ENCODE measurements at regions not wholly inside any gene's neighbourhood (a gene's known extent, or its start where the extent isn't known, plus 50 kb on each side); places are given as distances from the start of the nearest gene placed in this dataset.

DNA sequence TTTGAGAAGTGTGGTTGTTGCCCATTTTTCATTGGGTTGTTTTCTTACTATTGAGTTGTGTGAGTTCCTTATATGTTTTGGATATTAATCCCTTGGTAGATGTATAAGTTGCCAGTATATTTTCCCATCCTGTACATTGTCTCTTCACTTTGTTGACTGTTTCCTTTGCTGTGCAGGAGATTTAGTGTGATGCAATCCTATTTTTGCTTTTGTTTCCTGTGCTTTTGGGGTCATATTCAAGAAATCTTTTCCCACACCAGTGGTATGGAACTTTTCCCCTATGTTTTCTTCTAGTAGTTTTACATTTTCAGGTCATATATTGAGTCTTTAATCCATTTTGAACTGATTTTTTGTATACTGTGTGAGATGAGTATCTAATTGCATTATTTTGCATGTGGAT lies 92.8 kb downstream of the PTHLH start:
- no peak overlapping the region for H2AFZ ChIP-seq (ENCODE audit: low read depth, low read length)
- no peaks in the 10 kb centered on the region for H3K27me3 ChIP-seq (ENCODE audit: low read depth, low read length)
- H3K27ac ChIP-seq (ENCODE audit: low read length): no peak overlapping the region
- H4K20me1 ChIP-seq (ENCODE audit: insufficient read depth, low read length): no peaks in the 10 kb centered on the region
- no peaks in the 10 kb centered on the region for H3K79me2 ChIP-seq (ENCODE audit: low read length)
- H3K4me1 ChIP-seq (ENCODE audit: low read length): no peaks in the 10 kb centered on the region
- no peak overlapping the region for H3K4me3 ChIP-seq (ENCODE audit: low read length)
- no peak overlapping the region for H3K9ac ChIP-seq (ENCODE audit: low read length)
- H3K36me3 ChIP-seq (replicated peaks; ENCODE audit: low read depth, low read length): no peaks in the 10 kb centered on the region
- H3K9me3 ChIP-seq (ENCODE audit: insufficient read depth, low read length): 0 out of 2 replicates have a peak, but pooled peaks cover 4% of the 10 kb centered on the region
- no peak for TF ChIP-seq EZH2phosphoT487 (IDR thresholded peaks at IDR 0.05; ENCODE audit: low read depth)
- TF ChIP-seq, protein P1, sequence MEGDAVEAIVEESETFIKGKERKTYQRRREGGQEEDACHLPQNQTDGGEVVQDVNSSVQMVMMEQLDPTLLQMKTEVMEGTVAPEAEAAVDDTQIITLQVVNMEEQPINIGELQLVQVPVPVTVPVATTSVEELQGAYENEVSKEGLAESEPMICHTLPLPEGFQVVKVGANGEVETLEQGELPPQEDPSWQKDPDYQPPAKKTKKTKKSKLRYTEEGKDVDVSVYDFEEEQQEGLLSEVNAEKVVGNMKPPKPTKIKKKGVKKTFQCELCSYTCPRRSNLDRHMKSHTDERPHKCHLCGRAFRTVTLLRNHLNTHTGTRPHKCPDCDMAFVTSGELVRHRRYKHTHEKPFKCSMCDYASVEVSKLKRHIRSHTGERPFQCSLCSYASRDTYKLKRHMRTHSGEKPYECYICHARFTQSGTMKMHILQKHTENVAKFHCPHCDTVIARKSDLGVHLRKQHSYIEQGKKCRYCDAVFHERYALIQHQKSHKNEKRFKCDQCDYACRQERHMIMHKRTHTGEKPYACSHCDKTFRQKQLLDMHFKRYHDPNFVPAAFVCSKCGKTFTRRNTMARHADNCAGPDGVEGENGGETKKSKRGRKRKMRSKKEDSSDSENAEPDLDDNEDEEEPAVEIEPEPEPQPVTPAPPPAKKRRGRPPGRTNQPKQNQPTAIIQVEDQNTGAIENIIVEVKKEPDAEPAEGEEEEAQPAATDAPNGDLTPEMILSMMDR (IDR thresholded peaks at IDR 0.05; ENCODE audit: low read depth, low read length): no peak
- H3K4me2 ChIP-seq (ENCODE audit: low read length): no peak overlapping the region

DNA sequence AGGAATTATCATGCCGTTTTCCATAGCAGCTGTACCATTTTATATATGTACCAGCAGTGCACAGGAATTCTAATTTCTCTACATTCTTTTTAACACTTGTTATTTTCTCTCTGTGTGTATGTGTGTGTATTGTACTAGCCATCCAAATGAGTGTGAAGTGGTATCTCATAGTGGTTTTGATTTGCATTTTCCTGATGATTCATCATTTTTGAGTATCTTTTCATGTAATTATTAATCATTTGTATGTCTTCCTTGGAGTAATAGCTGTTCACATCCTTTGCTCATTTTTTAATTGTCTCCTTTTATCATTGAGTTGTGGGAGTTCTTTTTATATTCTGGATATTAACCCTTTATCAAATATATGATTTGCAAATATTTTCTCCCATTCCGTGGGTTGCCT lies 95.6 kb upstream of the MANSC4 start:
- Histone ChIP-seq H3K4me2 (ENCODE audit: low read length) (no peak overlapping the region), H3K36me3 (replicated peaks; ENCODE audit: low read depth, low read length) (no peaks in the 10 kb centered on the region), H3K9ac (ENCODE audit: low read length) (no peak overlapping the region), H3K4me1 (ENCODE audit: low read length) (no peaks in the 10 kb centered on the region), H4K20me1 (ENCODE audit: insufficient read depth, low read length) (no peaks in the 10 kb centered on the region), H3K9me3 (ENCODE audit: insufficient read depth, low read length) (0 out of 2 replicates have a peak, but pooled peaks cover 4% of the 10 kb centered on the region), H3K27ac (ENCODE audit: low read length) (no peak overlapping the region), H3K27me3 (ENCODE audit: low read depth, low read length) (no peaks in the 10 kb centered on the region), H2AFZ (ENCODE audit: low read depth, low read length) (no peak overlapping the region), H3K4me3 (ENCODE audit: low read length) (no peak overlapping the region), H3K79me2 (ENCODE audit: low read length) (no peaks in the 10 kb centered on the region)
- TF ChIP-seq, protein P1 (IDR thresholded peaks at IDR 0.05; ENCODE audit: low read depth, low read length): no peak
- no peak for TF ChIP-seq EZH2phosphoT487 (IDR thresholded peaks at IDR 0.05; ENCODE audit: low read depth)

DNA sequence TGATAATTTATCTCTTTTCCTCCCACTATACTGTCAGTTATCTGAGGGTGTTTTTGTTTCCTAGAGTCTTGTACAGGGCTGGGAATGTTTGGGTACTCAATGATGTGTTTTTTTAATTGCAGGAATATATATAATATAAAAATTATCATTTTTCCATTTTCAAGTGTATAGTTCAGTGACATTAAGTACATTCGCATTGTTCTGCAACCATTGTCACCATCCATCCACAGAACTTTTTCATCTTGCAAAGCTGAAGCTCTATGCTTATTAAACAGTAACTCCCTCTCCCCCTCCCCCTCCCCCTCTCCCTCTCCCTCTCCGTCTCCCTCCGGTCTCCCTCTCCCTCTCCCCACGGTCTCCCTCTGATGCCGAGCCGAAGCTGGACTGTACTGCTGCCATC lies 93.0 kb upstream of the MANSC4 start:
- H3K27me3 ChIP-seq (ENCODE audit: low read depth, low read length): no peaks in the 10 kb centered on the region
- TF ChIP-seq, protein P1 (IDR thresholded peaks at IDR 0.05; ENCODE audit: low read depth, low read length): no peak
- no peak for TF ChIP-seq EZH2phosphoT487 (IDR thresholded peaks at IDR 0.05; ENCODE audit: low read depth)
- H3K79me2 ChIP-seq (ENCODE audit: low read length): no peaks in the 10 kb centered on the region
- no peak overlapping the region for H3K9ac ChIP-seq (ENCODE audit: low read length)
- no peaks in the 10 kb centered on the region for H3K36me3 ChIP-seq (replicated peaks; ENCODE audit: low read depth, low read length)
- no peak overlapping the region for H3K4me2 ChIP-seq (ENCODE audit: low read length)
- no peak overlapping the region for H3K4me3 ChIP-seq (ENCODE audit: low read length)
- H2AFZ ChIP-seq (ENCODE audit: low read depth, low read length): no peak overlapping the region
- H3K4me1 ChIP-seq (ENCODE audit: low read length): no peaks in the 10 kb centered on the region
- 0 out of 2 replicates have a peak, but pooled peaks cover 4% of the 10 kb centered on the region for H3K9me3 ChIP-seq (ENCODE audit: insufficient read depth, low read length)
- no peaks in the 10 kb centered on the region for H4K20me1 ChIP-seq (ENCODE audit: insufficient read depth, low read length)
- no peak overlapping the region for H3K27ac ChIP-seq (ENCODE audit: low read length)

DNA sequence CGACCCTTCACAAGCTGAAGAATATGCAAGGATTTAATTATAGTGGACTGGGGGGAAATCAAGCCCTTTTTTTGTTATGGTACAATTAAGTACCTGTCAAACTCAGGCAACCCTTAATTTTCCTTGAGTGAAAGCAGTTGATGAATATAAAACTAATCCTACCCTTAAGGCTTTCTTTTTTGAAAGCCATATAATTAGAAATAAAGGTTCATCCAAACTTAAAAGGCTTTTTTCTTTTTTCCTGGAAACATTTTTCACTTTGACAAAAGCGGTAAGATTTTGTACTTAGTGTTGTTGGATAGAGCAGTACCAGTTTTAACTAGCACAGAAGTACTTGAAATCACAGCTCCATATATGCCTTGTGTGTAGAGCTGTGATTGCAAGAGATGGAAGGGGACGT lies 91.9 kb upstream of the MANSC4 start:
- TF ChIP-seq, protein P1 (IDR thresholded peaks at IDR 0.05; ENCODE audit: low read depth, low read length): no peak
- TF ChIP-seq EZH2phosphoT487 (IDR thresholded peaks at IDR 0.05; ENCODE audit: low read depth): no peak
- no peaks in the 10 kb centered on the region for H3K4me1 ChIP-seq (ENCODE audit: low read length)
- no peaks in the 10 kb centered on the region for H3K27me3 ChIP-seq (ENCODE audit: low read depth, low read length)
- H3K27ac ChIP-seq (ENCODE audit: low read length): no peak overlapping the region
- no peak overlapping the region for H3K9ac ChIP-seq (ENCODE audit: low read length)
- 0 out of 2 replicates have a peak, but pooled peaks cover 4% of the 10 kb centered on the region for H3K9me3 ChIP-seq (ENCODE audit: insufficient read depth, low read length)
- H3K4me2 ChIP-seq (ENCODE audit: low read length): no peak overlapping the region
- H4K20me1 ChIP-seq (ENCODE audit: insufficient read depth, low read length): no peaks in the 10 kb centered on the region
- no peaks in the 10 kb centered on the region for H3K79me2 ChIP-seq (ENCODE audit: low read length)
- no peak overlapping the region for H2AFZ ChIP-seq (ENCODE audit: low read depth, low read length)
- no peaks in the 10 kb centered on the region for H3K36me3 ChIP-seq (replicated peaks; ENCODE audit: low read depth, low read length)
- no peak overlapping the region for H3K4me3 ChIP-seq (ENCODE audit: low read length)

All from OCI-LY3 (cell line).